Eye (tissue), 1 donor: ENCODE measurements at regions not wholly inside any gene's neighbourhood (a gene's known extent, or its start where the extent isn't known, plus 50 kb on each side); places are given as distances from the start of the nearest gene placed in this dataset.

Experiments
- DNase-seq: peaks from one replicate; pipeline ENCODE4 v3.0.0-alpha.2; 2015

- no peak for DNase-seq
Measured at GRCh38 chr6:6843777-6844176, 255.3 kb downstream of the LY86 start.

DNA sequence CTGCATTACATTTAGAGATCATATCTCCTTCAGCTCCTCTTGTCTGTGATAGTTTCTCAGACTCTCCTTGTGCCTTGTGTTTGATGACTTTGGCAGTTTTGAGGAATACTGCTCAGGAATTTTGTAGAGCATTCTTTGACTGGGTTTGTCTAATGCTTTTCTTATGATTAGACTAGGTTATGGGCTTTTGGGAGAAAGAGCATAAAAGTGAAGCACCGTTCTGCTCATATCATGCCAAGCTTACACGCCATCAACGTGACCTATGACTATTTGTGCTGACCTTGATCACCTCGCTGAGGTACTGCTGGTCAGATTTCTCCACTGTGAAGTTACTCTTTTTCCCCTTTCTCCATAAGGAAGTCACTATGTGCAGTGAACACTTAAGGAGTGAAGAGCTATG lies 256.0 kb downstream of the LY86 start:
- DNase-seq = no peak

DNA sequence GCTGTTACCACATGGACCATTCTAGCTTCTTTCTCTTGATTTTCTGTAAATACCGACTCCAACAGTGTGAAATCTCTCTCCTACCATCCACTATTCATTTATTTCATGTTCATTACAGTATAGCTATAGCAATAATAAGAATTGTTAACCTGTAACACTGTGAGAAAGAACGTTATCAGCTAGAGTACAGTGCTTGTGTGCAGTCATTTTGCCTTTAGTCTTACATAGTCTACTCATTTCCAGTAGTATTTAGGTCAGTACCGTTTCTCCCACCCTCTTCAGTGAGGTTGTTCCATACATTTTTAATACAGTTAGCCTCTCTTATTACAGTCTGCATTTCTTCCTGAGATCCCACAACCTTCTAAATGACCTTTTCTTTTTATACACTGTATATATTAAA lies 257.1 kb downstream of the LY86 start:
- DNase-seq = no peak

GRCh38 chr6:6847591-6847990 lies 259.1 kb downstream of the LY86 start:
- no peak for DNase-seq

DNA sequence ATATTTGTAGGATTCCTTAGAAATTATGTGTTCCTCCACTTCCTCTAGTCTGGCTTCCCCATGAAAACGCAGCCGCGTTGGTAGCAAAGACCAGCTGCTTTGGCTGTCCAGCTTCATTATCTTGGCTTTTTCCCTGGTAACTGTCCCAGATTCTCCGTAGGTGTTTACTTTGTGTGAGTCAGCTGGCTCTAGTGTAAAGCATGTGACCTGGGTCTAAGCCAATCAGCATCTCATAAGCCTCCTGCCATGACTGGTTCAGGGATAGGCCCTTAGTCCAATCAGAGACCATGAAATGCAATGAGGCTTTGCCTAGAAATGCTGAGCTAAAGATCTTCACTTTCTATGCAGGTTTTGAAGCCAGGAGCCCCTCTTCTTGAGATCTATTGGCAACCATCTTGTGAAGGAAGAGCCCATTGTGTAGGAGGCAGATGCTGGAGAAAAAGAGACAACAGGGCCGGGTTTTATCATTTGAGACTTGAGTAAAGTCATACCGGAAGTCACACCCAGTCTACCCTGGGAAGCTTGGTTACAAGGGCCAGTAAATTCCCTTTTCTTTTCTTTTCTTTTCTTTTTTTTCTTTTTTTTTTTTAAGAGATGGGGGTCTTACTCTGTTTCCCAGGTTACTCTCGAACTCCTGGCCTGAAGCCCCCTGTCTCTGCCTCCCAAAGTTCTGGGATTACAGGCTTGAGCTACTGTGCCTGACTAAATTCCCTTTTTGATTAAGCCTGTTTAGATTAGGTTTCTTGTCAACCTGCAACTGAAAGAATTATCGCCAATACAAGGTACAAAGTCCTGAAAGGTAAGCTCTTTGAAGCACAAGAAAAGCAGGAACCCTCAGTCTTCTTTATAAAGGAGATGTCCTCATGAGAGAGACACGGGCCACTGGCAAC lies 256.5 kb upstream of the RREB1 start:
- peak; percentile 30 for DNase-seq

DNA sequence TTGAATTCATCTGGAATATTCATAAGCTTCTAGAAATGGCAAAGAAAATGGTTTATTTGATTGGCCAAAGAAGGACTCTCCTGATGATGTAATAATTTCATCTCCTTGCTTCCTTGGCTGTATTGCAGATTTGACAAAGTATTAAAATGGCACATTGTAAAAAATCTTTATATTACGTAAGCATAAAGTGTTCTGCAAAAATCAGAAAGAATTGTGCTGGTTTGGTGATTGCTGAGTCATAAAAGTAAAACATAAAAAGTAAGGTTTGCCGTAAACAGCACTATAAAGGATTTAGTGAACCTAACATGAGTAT lies 255.9 kb upstream of the RREB1 start:
- no peak for DNase-seq

DNA sequence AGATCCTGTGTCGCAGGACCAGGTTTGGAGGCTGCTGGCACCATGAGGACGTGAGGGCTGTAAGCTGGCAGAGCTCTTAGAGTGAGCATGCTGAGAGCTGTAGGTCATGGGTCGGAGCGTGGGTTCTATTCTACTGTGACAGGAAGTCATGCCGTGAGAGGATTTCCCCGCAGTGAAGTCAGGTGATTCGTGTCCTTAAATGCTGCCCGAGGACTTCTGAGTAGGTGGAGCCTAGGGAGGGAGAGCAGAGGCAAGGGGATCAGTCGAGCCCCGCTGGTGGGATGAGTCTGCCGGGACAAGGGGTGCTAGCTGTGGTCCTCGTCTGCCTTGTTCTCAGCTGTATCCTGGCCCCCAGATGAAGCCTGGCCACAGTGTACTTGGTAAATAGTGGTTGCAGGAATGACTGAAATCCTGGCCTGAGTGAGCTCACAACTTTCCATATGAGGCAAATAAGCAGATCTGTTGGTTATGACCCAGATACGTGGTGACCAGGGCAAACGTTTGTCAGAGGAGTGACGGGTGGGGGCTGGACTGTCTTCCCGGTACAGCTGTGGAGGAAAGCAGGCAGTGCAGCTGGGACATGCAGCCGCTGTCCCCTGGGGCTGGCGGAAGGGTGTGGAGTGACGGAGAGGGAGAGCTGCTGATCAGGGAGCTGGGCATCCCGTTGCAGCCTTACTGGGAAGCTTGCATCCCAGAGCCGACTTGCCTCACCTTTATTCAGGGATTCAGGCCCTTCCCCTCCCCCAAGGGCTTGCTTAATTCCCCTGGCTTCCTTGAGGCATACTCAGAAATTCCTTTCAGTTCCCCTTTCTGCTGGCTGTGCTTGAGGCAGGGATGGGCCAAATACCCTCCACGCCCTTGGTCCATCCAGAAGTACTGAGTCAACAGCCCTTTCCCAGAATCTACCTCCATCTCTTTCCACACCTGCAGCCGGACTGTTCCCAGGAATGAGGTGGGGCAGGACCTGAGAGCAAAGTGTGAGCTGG lies 250.9 kb upstream of the RREB1 start:
- DNase-seq = peak; percentile 44

DNA sequence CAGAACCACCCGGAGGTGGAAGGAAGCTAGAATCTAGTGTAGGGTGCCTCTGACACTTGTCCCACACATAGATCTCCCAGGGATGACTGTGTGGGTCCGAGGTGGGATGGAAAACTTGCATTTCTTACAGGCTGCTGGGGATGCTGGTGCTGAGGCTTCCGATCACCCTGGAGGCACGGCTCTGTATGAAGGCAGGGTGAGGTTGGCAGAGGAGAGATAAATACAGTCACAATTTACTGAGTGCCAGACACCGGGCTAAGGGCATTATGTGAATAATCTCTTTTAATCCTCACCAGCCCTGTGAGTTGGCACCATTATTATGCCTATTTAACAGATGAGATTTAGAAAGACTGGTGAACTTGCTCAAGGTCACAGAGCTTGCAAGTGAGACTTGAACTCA lies 250.2 kb upstream of the RREB1 start:
- no peak for DNase-seq

GRCh38 chr6:6858533-6858982 lies 249.2 kb upstream of the RREB1 start:
- DNase-seq = no peak

- no peak for DNase-seq
Measured at GRCh38 chr6:6859105-6859504, 248.7 kb upstream of the RREB1 start.

DNA sequence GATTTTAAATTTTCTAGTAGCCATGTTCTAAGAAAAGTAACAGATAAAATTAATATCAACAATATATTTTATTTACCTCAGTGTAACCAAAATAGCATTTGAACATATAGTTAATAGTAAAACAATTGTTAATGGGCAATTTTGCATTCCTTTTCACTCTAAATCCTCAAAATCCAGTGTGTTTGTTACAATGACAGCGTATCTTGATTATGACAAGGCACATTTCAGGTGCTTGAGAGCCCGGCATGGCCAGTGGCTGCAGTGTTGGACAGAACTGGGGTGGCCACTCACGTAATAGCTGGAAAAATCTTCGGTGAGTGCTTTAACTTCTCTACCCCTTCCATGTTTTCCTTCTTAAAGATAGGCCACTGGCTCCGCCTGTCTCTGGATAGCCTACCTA lies 248.0 kb upstream of the RREB1 start:
- no peak for DNase-seq

- DNase-seq = no peak
Measured at GRCh38 chr6:6860863-6861262, 246.9 kb upstream of the RREB1 start.

GRCh38 chr6:6861351-6861894 lies 246.3 kb upstream of the RREB1 start:
- no peak for DNase-seq

- no peak for DNase-seq
Measured at GRCh38 chr6:6861995-6862394, 245.8 kb upstream of the RREB1 start.

GRCh38 chr6:6863970-6864639 lies 243.7 kb upstream of the RREB1 start:
- no peak for DNase-seq

DNA sequence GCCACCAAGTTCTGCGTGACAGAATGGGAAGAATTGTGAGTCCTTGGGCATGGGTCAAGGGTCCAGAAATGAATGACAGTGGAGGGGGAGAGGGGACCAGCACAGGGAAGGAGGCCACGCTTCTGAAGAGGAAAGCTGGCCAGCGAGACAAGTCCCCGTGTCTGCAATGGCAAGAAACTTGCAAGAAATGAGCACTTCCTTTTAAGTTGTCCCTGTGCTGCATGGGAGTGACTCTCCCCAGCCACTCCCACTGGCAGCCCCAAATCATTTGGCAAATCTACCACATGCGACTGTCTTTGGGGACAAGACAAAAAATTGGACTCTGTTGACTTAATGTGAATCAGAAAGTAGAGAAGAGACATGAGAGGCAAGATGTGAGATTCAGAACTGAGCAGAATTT lies 242.2 kb upstream of the RREB1 start:
- DNase-seq = no peak

DNA sequence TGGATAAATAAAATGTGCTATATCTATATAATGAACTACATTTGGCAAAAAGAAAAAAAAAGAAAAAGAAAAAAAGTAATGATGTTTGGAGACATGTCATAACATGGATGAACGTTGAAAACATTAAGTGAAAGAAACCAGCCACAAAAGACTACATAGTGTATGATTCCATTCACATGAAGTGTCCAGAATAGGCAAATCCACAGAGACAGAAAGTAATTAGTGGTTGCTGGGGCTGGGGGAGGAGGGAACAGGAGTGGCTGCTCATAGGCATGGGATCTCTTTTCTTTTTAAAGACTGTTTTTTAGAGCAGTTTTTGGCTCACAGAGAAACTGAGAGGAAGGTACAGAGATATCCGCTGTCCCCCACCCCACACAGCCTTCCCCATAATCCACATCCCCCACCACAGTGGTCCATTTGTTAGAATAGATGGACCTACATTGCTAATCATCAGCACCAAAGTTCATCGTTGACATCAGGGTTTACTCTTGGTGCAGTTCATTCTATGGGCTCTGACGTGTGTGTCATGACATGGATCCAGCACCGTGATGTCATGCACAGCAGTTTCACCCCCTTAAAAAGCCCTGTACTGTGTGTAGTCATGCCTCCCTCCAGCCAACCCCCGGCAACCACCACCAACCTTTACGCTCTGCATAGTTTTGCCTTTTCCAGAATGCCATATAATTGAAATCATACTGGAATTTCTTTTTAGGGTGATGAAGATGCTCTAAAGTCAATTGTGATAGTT lies 240.9 kb upstream of the RREB1 start:
- DNase-seq = no peak

GRCh38 chr6:6867404-6867799 lies 240.4 kb upstream of the RREB1 start:
- no peak for DNase-seq

DNA sequence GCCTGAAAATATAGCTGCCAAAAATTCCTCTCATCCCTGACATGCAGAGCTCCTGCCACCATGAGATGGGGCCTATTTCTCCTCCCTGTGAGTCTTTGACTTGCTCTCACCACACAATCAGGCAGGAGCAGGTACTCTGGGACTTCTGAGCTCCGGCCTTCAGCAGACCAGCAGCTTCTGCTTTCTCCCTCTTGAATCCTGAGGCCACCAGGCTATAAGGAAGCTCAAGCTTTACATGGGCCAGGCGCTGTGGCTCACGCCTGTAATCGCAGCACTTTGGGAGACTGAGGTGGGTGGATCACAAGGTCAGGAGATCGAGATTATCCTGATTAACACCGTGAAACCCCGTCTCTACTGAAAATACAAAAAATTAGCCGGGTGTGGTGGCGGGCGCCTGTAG lies 238.7 kb upstream of the RREB1 start:
- no peak for DNase-seq

GRCh38 chr6:6870921-6871320 lies 236.8 kb upstream of the RREB1 start:
- DNase-seq = no peak

DNA sequence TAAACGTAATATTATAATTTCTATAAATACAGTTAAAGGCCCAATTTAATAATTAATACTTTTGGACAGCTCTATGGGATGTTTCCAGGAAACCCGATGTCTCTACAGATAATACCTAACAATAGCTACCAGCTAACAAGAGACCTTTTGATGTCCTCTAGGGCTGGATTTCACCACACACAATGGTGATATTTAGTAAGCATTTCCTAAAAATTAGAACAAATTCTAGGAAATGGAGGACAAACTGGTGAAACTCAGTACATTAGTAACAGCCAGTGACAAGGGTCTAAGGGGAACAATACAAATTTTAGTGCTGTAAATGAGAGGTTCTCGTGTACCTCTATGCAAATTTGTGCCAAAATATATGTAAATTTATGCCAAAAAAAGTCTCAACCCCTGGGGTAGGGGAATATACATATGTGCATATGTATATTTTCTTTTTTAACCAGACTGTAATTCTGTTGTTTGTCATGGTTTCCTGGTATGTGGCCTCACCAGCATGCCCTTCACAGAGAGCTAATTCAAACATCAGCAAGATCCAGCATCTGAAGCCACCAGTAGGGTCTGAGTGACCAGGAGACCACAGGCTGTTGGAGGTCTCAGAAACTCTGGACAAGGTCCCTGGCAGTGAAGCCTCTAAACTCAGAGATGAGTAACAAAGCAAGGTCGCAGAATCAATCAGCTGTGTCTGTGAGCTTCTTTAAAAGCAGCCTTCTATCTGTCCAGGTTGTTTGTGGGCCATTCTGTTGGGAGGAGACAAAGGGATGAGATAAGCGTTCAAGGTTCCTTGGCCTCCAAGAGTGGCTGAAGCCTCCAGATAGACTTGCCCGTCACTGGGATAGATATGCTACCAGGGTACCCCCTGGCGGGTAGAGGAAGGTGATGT lies 235.1 kb upstream of the RREB1 start:
- no peak for DNase-seq
